ENCODE measurements at regions not wholly inside any gene's neighbourhood (a gene's known extent, or its start where the extent isn't known, plus 50 kb on each side); places are given as distances from the start of the nearest gene placed in this dataset.

GRCh38 chr4:120524237-120524636 lies 398.3 kb downstream of the PRDM5 start:
- no peak for DNase-seq

- no peak for DNase-seq
Measured at GRCh38 chr4:120520761-120521160, 401.8 kb downstream of the PRDM5 start.

GRCh38 chr4:120517966-120518365 lies 404.6 kb downstream of the PRDM5 start:
- DNase-seq: no peak

GRCh38 chr4:120509719-120510118 lies 412.8 kb downstream of the PRDM5 start:
- DNase-seq: no peak

- DNase-seq: no peak
Measured at GRCh38 chr4:120509222-120509621, 413.3 kb downstream of the PRDM5 start.

GRCh38 chr4:120508036-120508435 lies 414.5 kb downstream of the PRDM5 start:
- DNase-seq: no peak

- no peak for DNase-seq
Measured at GRCh38 chr4:120506536-120506935, 416.0 kb downstream of the PRDM5 start.

GRCh38 chr4:120498678-120499077 lies 423.8 kb downstream of the PRDM5 start:
- DNase-seq: no peak

- DNase-seq: no peak
Measured at GRCh38 chr4:120491481-120491880, 424.8 kb upstream of the MAD2L1 start.

GRCh38 chr4:120481756-120482155 lies 415.1 kb upstream of the MAD2L1 start:
- no peak for DNase-seq

GRCh38 chr4:120472447-120473131 lies 405.9 kb upstream of the MAD2L1 start:
- no peak for DNase-seq

GRCh38 chr4:120466429-120466828 lies 399.8 kb upstream of the MAD2L1 start:
- DNase-seq: no peak

GRCh38 chr4:120454788-120455187 lies 388.1 kb upstream of the MAD2L1 start:
- DNase-seq: no peak

- no peak for DNase-seq
Measured at GRCh38 chr4:120452536-120452935, 385.9 kb upstream of the MAD2L1 start.

GRCh38 chr4:120452001-120452400 lies 385.4 kb upstream of the MAD2L1 start:
- no peak for DNase-seq

- DNase-seq: no peak
Measured at GRCh38 chr4:120447774-120448173, 381.1 kb upstream of the MAD2L1 start.

- no peak for DNase-seq
Measured at GRCh38 chr4:120446051-120446567, 379.5 kb upstream of the MAD2L1 start.

GRCh38 chr4:120445186-120445585 lies 378.5 kb upstream of the MAD2L1 start:
- no peak for DNase-seq

- DNase-seq: no peak
Measured at GRCh38 chr4:120443116-120443515, 376.5 kb upstream of the MAD2L1 start.

- DNase-seq: no peak
Measured at GRCh38 chr4:120440730-120441129, 374.1 kb upstream of the MAD2L1 start.

GRCh38 chr4:120435179-120435578 lies 368.5 kb upstream of the MAD2L1 start:
- DNase-seq: no peak

GRCh38 chr4:120434756-120435155 lies 368.1 kb upstream of the MAD2L1 start:
- no peak for DNase-seq

GRCh38 chr4:120432301-120432860 lies 365.7 kb upstream of the MAD2L1 start:
- DNase-seq: no peak

GRCh38 chr4:120431180-120431579 lies 364.5 kb upstream of the MAD2L1 start:
- DNase-seq: no peak

- DNase-seq: no peak
Measured at GRCh38 chr4:120418146-120418545, 351.5 kb upstream of the MAD2L1 start.

All from NCI-H187 treated with DMSO at 0.1 percent for 48 hours (cell line).